Right lobe of liver (tissue), 6 donors: ENCODE measurements at regions not wholly inside any gene's neighbourhood (a gene's known extent, or its start where the extent isn't known, plus 50 kb on each side); places are given as distances from the start of the nearest gene placed in this dataset.
"Not testable (repeated sequence)": the region's sequence is repeated elsewhere in the genome, so short reads cannot be mapped to it uniquely, and the experiment has no call there.

Source experiments
- ATAC-seq, 4 donors: fragments of 200-7000 bp; cut with Tn5 transposase; one replicate each; pipeline ENCODE4 v1.9.1; 2020; ENCODE audit warnings: mild to moderate bottlenecking in 4 of 4, moderate library complexity in 4 of 4
- DNase-seq, 3 donors: peaks; one replicate each; pipeline ENCODE4 v3.0.0-alpha.2; 2020
- H3K27ac ChIP-seq, 3 donors: fragments of 200-600 bp; one replicate each; pipeline ENCODE4 v1.8.0; 2022
- H3K27me3 ChIP-seq, 2 donors: fragments of 200-600 bp; one replicate each; pipeline ENCODE4 v1.8.0; 2022
- H3K36me3 ChIP-seq, 4 donors: fragments of 200-600 bp; sonication (generic) in 1 of 4; one replicate each; pipeline versions ENCODE4 v1.5.1 to v1.8.0; 2017 to 2022; ENCODE audit warnings: control low read depth in 1 of 4
- H3K4me1 ChIP-seq, 4 donors: fragments of 200-600 bp; sonication (generic) in 1 of 4; one replicate each; pipeline versions ENCODE4 v1.5.1 to v1.8.0; 2017 to 2022; ENCODE audit warnings: control low read depth in 1 of 4
- H3K4me3 ChIP-seq, 3 donors: fragments of 200-600 bp; one replicate each; pipeline ENCODE4 v1.8.0; 2022
- H3K9me3 ChIP-seq, 4 donors: fragments of 200-600 bp; sonication (generic) in 1 of 4; one replicate each; pipeline versions ENCODE4 v1.5.1 to v1.8.0; 2017 to 2022; ENCODE audit warnings: control low read depth in 1 of 4
- CTCF ChIP-seq, 4 donors: fragments of 200-600 bp in 3 of 4; fragments of 450-650 bp in 1 of 4; IDR thresholded peaks; one replicate each; pipeline versions ENCODE4 v1.5.1 to v1.8.0; 2016 to 2022; ENCODE audit warnings: antibody characterized with exemption in 4 of 4, mild to moderate bottlenecking in 2 of 4
- POLR2A ChIP-seq: fragments of 450-650 bp; IDR thresholded peaks from one replicate; pipeline ENCODE4 v1.6.1; 2017; ENCODE audit warnings: antibody characterized with exemption, mild to moderate bottlenecking
- WGBS: methylation state at CpG from one replicate; pipeline ENCODE4 v1.1.6; 2018; ENCODE audit warnings: low coverage, low lambda C conversion rate; ENCODE audit not compliant: insufficient coverage; ENCODE audit errors: missing lambda C conversion rate; 5-methylcytosine and 5-hydroxymethylcytosine counted together
- intact Hi-C, 2 donors: fragments of 100-400 bp; cut with DNase I; formaldehyde crosslinking; loops; one replicate each; pipeline versions ENCODE4 v1.11.2 to v1.14.1; 2022
- small RNA-seq, 2 experiments: library from RNA; depleted of rRNA; stranded (forward); fragments of <200 nt; gene quantifications; one replicate each; pipeline ENCODE3, GENCODE V24; 2016
- donor health status: DM: no; HTN: yes; CAD: no.
- donor health status: DM: no; HTN: no; CAD: no.
- donor health status: DM: no; HTN: no; CAD: no.
- donor health status: DM: no; HTN: yes; CAD: no.
- donor health status: DM: no; HTN: yes; CAD: no.

GRCh38 chr3:137709011-137709601 is 55.0 kb upstream of the SOX14 start:
- intact Hi-C loops: no loop called here
- Histone ChIP-seq H3K27ac (no peak overlapping the region), H3K9me3 (no peaks in the 10 kb centered on the region), H3K4me3 (no peak overlapping the region), H3K4me1 (no peaks in the 10 kb centered on the region), H3K36me3 (no peaks in the 10 kb centered on the region), H3K27me3 (no peaks in the 10 kb centered on the region)
- 0% methylated on average over 3 of the region's 3 CpGs for WGBS
- DNase-seq: no peak
- peak; percentile 61 to 69 (median 68) for ATAC-seq
- no peak for TF ChIP-seq POLR2A
- TF ChIP-seq CTCF (IDR thresholded peaks at IDR 0.05): peak; percentile 51 to 70 (median 56)

DNA sequence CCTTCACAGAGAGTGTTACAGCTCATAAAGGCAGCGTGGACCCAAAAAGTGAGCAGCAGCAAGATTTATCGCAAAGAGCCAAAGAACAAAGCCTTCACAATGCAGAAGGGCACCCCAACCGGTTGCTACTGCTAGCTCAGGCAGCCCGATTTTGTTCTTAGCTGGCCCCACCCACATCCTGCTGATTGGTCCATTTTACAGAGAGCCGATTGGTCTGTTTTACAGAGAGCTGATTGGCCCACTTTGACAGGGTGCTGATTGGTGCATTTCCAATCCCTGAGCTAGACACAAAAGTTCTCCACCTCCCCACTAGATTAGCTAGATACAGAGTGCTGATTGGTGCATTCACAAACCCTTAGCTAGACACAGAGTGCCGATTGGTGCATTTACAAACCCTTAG is 50.1 kb upstream of the SOX14 start:
- ATAC-seq, H3K9me3 ChIP-seq, H3K4me3 ChIP-seq, H3K4me1 ChIP-seq, H3K36me3 ChIP-seq, DNase-seq, H3K27ac ChIP-seq, H3K27me3 ChIP-seq: not testable (repeated sequence)
- 80% methylated on average over 1 of the region's 6 CpGs for WGBS
- intact Hi-C loops: loop anchor here in 1 of 2 donors (10.0 kb wide), 1 partner anchor 231 kb away; no protein-coding TSS in a partner anchor

Small RNAs in the stretch of these regions (small RNA-seq; reads per million reads assigned to genes)
- gene RNA5SP142: 0 to 0.13 reads per million in 2 experiments
